ENCODE measurements at regions not wholly inside any gene's neighbourhood (a gene's known extent, or its start where the extent isn't known, plus 50 kb on each side); places are given as distances from the start of the nearest gene placed in this dataset.
"Not testable (repeated sequence)": the region's sequence is repeated elsewhere in the genome, so short reads cannot be mapped to it uniquely, and the experiment has no call there.

DNA sequence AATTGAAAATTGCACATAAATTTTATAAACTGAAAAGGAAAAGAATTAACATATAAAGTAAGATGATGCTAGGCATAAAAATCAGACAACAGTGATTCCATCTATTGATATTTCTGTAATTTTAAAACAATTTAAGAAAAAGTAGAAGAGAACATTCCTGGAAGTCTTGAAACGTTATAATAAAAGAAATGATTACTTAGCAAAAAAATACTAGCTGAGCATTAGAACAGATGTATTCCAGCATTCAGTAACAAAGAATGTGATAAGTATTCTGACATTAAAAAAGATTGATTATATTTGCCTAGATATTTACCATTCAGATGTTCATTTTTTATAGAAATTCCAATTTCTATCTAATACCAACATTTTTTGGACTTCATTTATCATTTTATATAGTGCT lies 120.1 kb upstream of the PPP1R9A start:
- no TSS peak for BruUV-seq (replicated peaks)
- POLR2A ChIA-PET = no interaction called here
- RAD21 ChIA-PET (ENCODE audit: unreplicated experiment) = no interaction called here
- SMC1A ChIA-PET (ENCODE audit: uncharacterized antibody, unreplicated experiment) = no interaction called here
- no peaks in the 10 kb centered on the region for H3K4me1 ChIP-seq (ENCODE audit: control insufficient read depth, insufficient read depth, low read length)
- no peak overlapping the region for H3K4me3 ChIP-seq
- H2AFZ ChIP-seq (ENCODE audit: control insufficient read depth, low read depth, low read length) = no peak overlapping the region
- no peaks in the 10 kb centered on the region for H3K9me3 ChIP-seq (replicated peaks; ENCODE audit: control insufficient read depth, insufficient read depth, low read length)
- intact Hi-C loops (cut with micrococcal nuclease; ENCODE audit: unreplicated experiment) (no loop called here), in situ Hi-C loops (cut with MboI) (no loop called here)
- H3K4me2 ChIP-seq (ENCODE audit: control insufficient read depth, insufficient read depth) = no peak overlapping the region
- ATAC-seq = no peak
- no peak for DNase-seq (ENCODE audit: low read depth, low spot score)
- H4K20me1 ChIP-seq (ENCODE audit: control insufficient read depth, insufficient read depth) = no peaks in the 10 kb centered on the region
- no peak overlapping the region for H3K27ac ChIP-seq (ENCODE audit: control insufficient read depth, insufficient read depth)
- WGBS (ENCODE audit: insufficient coverage, insufficient replicate concordance, low lambda C conversion rate, missing lambda C conversion rate) = 4% methylated on average over 1 of the region's 1 CpG
- no peaks in the 10 kb centered on the region for H3K27me3 ChIP-seq (replicated peaks in 1 of 2; ENCODE audit: control insufficient read depth in 2 of 2, insufficient read depth in 2 of 2, low read length in 1 of 2)
- H3K9ac ChIP-seq (ENCODE audit: control insufficient read depth, insufficient read depth, low read length) = no peak overlapping the region
- H3K79me2 ChIP-seq (ENCODE audit: control insufficient read depth, insufficient read depth, low read length) = no peaks in the 10 kb centered on the region
- CTCF ChIA-PET = interaction anchor here (0.6 kb wide), 1 partner anchor 964 kb away, joined by 3 read pairs; no protein-coding TSS in a partner anchor
- no peaks in the 10 kb centered on the region for H3K36me3 ChIP-seq (ENCODE audit: control insufficient read depth in 2 of 2, insufficient read depth in 2 of 2, low read length in 1 of 2)
- no peak for FAIRE-seq
- TF ChIP-seq BACH1 (IDR thresholded peaks at IDR 0.05; ENCODE audit: borderline replicate concordance) (no peak), RB1 (IDR thresholded peaks at IDR 0.05; ENCODE audit: borderline replicate concordance) (no peak), SUZ12 (IDR thresholded peaks at IDR 0.05; ENCODE audit: unreplicated experiment) (no peak), ZNF207 (IDR thresholded peaks at IDR 0.05; ENCODE audit: borderline replicate concordance) (no peak)

DNA sequence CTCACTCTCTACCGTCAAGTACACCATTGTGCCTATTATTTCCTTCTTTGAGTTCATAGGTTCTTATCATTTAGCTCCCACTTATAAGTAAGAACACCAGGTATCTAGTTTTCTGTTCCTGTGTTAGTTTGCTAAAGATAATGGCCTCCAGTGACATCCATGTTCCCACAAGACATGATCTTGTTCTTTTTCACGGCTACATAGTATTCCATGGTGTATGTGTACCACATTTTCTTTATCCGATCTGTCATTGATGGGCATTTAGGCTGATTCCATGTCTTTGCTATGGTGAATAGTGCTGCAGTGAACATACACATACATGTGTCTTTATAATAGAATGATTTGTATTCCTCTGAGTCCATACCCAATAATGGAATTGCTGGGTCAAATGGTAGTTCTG lies 119.0 kb upstream of the PPP1R9A start:
- FAIRE-seq; H3K4me3 ChIP-seq; BruUV-seq (replicated peaks); H3K9ac ChIP-seq (ENCODE audit: control insufficient read depth, insufficient read depth, low read length); H2AFZ ChIP-seq (ENCODE audit: control insufficient read depth, low read depth, low read length); H3K4me1 ChIP-seq (ENCODE audit: control insufficient read depth, insufficient read depth, low read length); intact Hi-C loops (cut with micrococcal nuclease; ENCODE audit: unreplicated experiment); RAD21 ChIA-PET (ENCODE audit: unreplicated experiment); H3K27me3 ChIP-seq (replicated peaks in 1 of 2; ENCODE audit: control insufficient read depth in 2 of 2, insufficient read depth in 2 of 2, low read length in 1 of 2); SMC1A ChIA-PET (ENCODE audit: uncharacterized antibody, unreplicated experiment); DNase-seq (ENCODE audit: low read depth, low spot score); in situ Hi-C loops (cut with MboI); H3K79me2 ChIP-seq (ENCODE audit: control insufficient read depth, insufficient read depth, low read length); ATAC-seq; H3K4me2 ChIP-seq (ENCODE audit: control insufficient read depth, insufficient read depth); H3K9me3 ChIP-seq (replicated peaks; ENCODE audit: control insufficient read depth, insufficient read depth, low read length); POLR2A ChIA-PET; H4K20me1 ChIP-seq (ENCODE audit: control insufficient read depth, insufficient read depth); H3K27ac ChIP-seq (ENCODE audit: control insufficient read depth, insufficient read depth); H3K36me3 ChIP-seq (ENCODE audit: control insufficient read depth in 2 of 2, insufficient read depth in 2 of 2, low read length in 1 of 2); CTCF ChIA-PET: not testable (repeated sequence)
- 35% methylated on average over 3 of the region's 3 CpGs for WGBS (ENCODE audit: insufficient coverage, insufficient replicate concordance, low lambda C conversion rate, missing lambda C conversion rate)

All from GM12878 (cell line).